ENCODE measurements at regions not wholly inside any gene's neighbourhood (a gene's known extent, or its start where the extent isn't known, plus 50 kb on each side); places are given as distances from the start of the nearest gene placed in this dataset.

- Histone ChIP-seq H3K27me3 (ENCODE audit: control insufficient read depth, insufficient read depth, low read length) (no peaks in the 10 kb centered on the region), H3K36me3 (replicated peaks; ENCODE audit: control insufficient read depth, insufficient read depth, low read length) (no peaks in the 10 kb centered on the region), H3K4me3 (ENCODE audit: insufficient read depth, low read depth, low read length) (no peak overlapping the region)
- DNase-seq = no peak
Measured at GRCh38 chr10:22765660-22766547, 51.5 kb upstream of the PIP4K2A start.

DNA sequence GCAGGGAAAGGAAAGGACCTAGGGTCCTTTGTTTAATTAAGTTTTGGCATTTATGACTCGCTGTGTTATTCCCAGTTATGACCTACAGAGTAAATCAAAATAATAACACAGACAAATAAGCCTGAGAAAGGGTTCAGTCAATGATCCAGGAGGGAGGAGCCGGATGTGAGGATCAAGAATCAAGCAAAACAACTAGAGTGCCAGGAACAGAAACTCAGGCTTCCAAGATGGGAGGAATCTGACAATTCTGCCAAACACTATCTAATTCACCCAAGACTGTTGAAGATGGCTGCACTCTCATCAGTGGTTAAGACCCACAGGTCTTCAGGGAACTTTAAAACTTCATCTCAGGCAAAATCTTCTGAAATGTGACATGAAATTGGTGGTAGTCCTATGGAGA is 50.3 kb upstream of the PIP4K2A start:
- no peak for DNase-seq
- H3K4me3 ChIP-seq (ENCODE audit: insufficient read depth, low read depth, low read length) = no peak overlapping the region
- no peaks in the 10 kb centered on the region for H3K27me3 ChIP-seq (ENCODE audit: control insufficient read depth, insufficient read depth, low read length)
- no peaks in the 10 kb centered on the region for H3K36me3 ChIP-seq (replicated peaks; ENCODE audit: control insufficient read depth, insufficient read depth, low read length)

Measured in H7 (cell line).